ENCODE measurements at regions not wholly inside any gene's neighbourhood (a gene's known extent, or its start where the extent isn't known, plus 50 kb on each side); places are given as distances from the start of the nearest gene placed in this dataset.

GRCh38 chr2:19675856-19676460 lies 225.8 kb downstream of the TTC32 start:
- peak; percentile 82 for DNase-seq

DNA sequence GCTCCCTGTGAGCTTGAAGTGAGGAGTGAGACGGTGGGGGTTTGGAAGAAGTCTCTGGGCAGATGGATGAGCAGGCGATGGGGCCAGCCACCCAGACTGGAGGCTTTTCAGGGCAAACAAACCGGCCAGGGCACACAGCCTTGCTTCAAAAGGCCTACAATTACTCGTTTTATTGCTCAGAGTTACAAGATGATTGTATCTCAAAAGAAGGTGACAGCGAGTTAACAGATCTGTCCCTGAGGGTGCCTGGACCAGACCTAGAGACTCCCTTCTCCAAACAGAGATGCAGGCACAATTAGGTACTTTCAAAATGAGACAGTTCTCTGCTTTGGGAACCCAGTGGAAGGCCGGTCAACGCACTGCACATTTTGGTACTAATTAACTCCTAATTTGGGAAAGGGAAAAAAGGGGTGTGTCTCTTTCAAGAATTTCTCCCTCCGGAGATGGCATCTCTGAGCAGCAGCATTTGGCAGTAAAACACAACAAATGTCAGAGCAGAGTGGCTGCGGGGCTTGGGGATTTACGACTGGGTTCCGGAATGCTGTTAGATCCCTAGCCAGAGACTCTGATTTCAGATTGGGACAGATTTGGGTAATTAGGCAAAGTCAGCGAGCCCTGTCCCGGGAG lies 226.7 kb downstream of the TTC32 start:
- peak; percentile 30 for DNase-seq

GRCh38 chr2:19674051-19675002 lies 227.5 kb downstream of the TTC32 start:
- DNase-seq, result peak; percentile 12

- peak; percentile 47 for DNase-seq
Observed at GRCh38 chr2:19673213-19673791, 228.5 kb downstream of the TTC32 start.

- no peak for DNase-seq
Observed at GRCh38 chr2:19671916-19672315, 229.9 kb downstream of the TTC32 start.

DNA sequence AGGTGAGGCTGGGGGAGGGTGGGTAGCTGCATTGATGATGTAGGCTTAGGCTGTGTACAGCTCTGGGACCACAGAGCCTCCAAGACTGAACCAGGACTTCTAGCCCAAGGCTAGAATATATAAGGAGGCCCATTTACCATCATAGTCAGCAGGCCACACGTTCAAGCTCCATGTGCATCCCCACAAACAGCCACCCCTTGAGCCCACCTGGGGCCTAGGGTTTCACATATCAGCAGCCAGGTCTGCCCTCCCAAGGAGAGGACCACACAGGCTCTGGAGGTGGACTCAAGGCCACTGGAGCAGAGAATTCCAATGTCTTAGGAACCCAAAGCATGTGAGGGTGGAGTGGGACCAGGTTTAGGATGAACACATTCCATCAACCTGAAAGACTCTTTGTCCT lies 230.5 kb downstream of the TTC32 start:
- DNase-seq, result no peak

DNA sequence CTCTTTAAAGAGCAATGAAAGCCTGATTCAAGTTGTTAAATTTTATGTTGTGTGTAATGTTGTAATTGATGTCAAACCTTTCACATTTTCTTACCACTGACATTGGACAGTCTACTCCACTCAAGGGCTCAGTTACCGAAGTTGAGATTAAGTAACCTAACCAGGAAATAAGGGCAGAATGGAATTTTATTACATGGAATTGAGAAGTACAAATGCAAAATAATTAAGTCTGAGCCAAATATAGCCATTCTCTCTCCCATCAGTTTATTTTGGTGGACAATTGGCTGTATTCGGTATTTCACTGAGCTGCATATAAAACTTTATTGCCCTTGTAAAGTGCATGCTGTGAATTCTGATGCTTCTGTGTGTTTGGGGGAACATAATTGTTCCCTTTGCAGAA lies 231.5 kb downstream of the TTC32 start:
- no peak for DNase-seq

DNA sequence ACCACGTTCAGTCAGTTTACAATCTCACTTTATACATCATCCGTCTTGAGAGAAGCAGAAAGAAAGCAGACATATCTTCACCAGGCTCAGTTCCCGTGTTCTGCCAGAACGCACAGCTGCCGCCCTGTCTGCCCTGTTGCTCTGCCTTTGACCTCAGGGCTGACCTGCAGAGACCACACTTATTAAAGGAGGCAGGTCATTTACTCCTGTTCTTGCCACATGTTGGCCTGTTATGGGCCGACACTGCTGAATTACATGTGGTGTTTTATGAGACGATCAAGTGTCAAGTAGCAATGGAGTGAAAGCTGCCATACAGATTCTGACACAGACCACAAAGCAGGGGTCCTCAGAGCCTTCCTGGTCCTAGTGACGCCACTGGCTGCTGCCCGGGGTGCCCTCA lies 232.2 kb downstream of the TTC32 start:
- DNase-seq, result no peak

GRCh38 chr2:19669126-19669525 lies 232.7 kb downstream of the TTC32 start:
- no peak for DNase-seq

- DNase-seq, result no peak
Observed at GRCh38 chr2:19667536-19667949, 234.2 kb downstream of the TTC32 start.

GRCh38 chr2:19667085-19667484 lies 234.7 kb downstream of the TTC32 start:
- peak; percentile 41 for DNase-seq

GRCh38 chr2:19664646-19665045 lies 237.1 kb downstream of the TTC32 start:
- DNase-seq, result no peak

DNA sequence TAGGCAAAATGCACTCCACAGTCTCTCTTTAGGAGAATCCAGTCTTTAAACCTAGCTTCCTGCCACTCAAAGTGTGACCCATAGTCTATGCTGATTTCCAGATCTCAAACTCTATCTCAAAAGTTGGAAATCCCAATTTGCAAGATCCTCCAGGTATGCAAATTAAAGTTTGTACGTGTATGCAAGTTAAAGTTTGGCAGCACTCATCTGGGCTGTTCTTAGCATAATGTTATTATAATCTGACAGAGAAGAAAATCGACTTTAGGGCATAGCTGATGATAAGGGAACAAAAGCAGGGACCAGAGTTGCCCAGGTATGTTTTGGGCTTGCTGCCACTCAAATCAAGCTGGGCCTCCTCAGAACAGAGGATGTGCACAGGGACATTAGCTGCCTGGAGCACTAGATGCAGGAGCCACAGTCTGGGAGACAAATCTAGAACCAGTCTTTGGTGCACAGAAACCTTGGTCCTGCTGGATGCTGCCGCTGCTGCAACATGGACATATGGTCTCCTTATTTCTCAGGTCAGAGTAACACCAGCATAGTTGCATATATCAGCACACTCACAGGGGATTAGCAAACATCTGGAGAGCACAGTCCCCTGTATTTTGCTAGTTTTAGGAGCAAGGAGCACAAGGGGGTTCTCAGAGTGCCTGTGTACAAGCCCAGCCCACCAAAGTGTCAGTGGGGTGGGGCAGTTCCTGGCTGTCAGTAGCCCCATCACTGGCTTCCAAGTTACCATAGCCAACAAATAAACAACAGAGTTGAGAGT lies 242.6 kb downstream of the TTC32 start:
- DNase-seq, result no peak

- DNase-seq, result no peak
Observed at GRCh38 chr2:19656011-19656410, 245.8 kb downstream of the TTC32 start.

- no peak for DNase-seq
Observed at GRCh38 chr2:19654310-19655090, 247.3 kb downstream of the TTC32 start.

DNA sequence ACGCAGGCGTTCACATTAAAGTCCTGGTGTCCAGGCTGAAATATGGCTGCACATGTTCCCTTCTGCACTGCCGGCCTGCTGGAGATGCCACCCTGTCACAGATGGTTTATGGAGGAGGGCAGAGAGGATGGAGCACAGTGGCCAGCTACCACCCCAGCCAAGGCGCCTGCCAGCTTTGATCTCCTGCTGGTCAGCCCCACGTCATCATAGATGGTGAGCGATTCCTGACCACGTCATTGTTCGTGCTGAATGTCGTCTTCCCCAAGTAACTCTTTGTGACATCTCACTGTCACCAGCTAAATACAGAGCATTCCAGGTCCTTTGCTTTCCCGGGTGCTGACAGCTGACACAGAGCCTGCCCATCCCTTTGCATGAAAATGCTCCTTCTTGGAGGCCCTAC lies 248.3 kb downstream of the TTC32 start:
- no peak for DNase-seq

DNA sequence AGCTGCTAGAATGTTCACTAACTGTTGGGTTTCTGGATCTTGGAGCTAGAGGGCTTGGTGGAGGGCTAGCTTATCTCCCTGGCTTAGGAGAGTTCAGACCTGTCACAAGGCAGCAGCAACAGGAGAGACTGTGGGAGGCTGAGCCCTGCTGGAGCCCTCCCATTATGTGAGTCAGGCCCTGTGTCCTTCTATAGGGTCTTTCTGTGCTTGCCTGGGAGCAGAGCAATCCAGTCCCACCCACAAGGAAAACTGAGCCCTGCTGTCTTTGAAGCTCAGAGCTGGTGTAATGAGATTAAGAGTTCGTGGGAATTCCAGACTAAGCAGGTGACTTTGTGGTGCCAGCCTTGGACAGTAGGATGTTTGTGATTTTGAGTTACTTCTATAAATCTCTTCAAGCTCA lies 249.0 kb downstream of the TTC32 start:
- no peak for DNase-seq

DNA sequence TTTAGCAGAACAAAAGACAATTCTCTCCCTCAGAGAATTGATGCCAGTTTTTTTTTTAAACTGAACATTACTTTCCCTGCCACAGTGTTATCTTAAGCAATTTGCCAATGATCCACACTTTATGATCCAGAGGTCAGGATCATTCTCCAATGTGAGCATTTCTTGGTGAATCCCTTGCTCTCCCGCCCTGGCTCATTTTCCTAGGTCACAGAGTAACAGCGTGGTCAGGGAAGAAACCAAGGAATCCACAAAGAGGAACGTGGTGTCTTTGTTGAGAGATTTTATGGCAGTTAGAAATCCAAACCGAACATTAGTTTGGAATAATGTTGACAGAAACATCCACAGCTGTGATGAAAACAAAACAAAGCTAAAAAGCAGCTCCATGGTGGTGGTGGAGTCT lies 250.3 kb downstream of the TTC32 start:
- no peak for DNase-seq

DNA sequence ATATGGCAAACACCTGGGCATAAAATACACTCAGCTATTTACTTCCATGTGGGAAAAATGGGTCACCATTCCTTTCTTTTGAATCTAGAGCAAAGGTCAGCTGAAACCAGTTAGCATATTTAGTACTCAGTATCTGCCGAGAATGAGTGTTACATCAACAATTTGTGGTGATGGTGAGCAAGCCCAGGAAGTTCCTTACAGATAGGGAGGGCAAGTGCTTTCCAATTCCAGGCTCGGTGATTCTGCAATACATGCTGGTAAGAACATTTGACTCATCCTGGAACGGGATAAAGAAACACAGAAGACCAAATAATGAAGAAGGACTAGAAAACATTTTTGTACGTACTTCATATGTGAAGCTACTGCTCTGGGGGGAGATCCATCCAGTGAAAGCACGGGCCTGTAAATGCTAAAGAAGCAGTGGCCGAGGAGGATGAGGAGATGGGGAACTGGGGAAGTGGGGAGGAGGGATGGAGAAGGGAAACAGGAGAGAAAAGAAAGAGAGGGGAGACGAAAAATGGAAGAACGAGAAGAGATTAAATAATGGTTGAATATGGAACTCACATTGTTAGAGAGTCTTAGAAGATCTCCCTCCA lies 251.9 kb downstream of the TTC32 start:
- DNase-seq, result peak; percentile 97

GRCh38 chr2:19649142-19649541 lies 252.6 kb downstream of the TTC32 start:
- peak; percentile 48 for DNase-seq

DNA sequence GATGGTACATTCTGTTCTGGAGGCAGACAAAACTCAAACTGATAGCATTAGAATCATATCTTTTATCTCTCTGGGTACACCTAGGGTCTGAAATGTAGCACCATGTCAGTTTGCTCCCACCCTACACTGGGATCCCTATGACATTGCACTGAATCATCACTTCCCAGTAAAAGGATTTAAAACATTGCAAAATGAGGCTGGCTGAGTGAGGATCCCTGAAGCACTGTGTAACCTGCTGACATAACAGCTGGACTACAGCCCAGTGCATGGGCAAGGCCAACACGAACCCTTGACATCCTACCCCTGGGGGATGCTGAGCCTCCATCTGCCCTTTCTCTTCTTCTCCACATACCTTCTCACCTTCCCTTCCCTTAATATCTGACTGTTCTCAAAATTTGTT lies 253.2 kb downstream of the TTC32 start:
- peak; percentile 86 for DNase-seq
